HepG2 (cell line): ENCODE measurements at regions not wholly inside any gene's neighbourhood (a gene's known extent, or its start where the extent isn't known, plus 50 kb on each side); places are given as distances from the start of the nearest gene placed in this dataset.

Source experiments
- ARID5B ChIP-seq: IDR thresholded peaks from 2 replicates; pipeline ENCODE4 v1.4.0; 2020; ENCODE audit warnings: mild to moderate bottlenecking, missing genetic modification reagents
- FUBP1 ChIP-seq: sonication (generic); formaldehyde crosslinking; IDR thresholded peaks from 2 replicates; pipeline ENCODE4 v1.5.1; 2020; ENCODE audit warnings: missing genetic modification reagents, mild to moderate bottlenecking, borderline replicate concordance
- GRHL1 ChIP-seq: sonication (generic); formaldehyde crosslinking; conservative IDR thresholded peaks from 2 replicates; pipeline ENCODE4 v1.8.0; 2022; ENCODE audit warnings: missing genetic modification reagents
- IKZF1 ChIP-seq: fragments of 450-650 bp; IDR thresholded peaks from 2 replicates; pipeline ENCODE4 v1.7.1; 2016
- KDM3A ChIP-seq: IDR thresholded peaks from 2 replicates; pipeline ENCODE4 v1.6.1; 2018; ENCODE audit warnings: low read depth, missing compliant biosample characterization
- PAXIP1 ChIP-seq: sonication (generic); formaldehyde crosslinking; conservative IDR thresholded peaks from 2 replicates; pipeline ENCODE4 v1.4.0; 2020; ENCODE audit warnings: mild to moderate bottlenecking, missing genetic modification reagents, moderate library complexity
- ZNF281 ChIP-seq: sonication (generic); formaldehyde crosslinking; IDR thresholded peaks from 2 replicates; pipeline ENCODE4 v1.4.0; 2020; ENCODE audit warnings: missing genetic modification reagents, borderline replicate concordance
- ZXDC ChIP-seq: sonication (generic); formaldehyde crosslinking; IDR thresholded peaks from 2 replicates; pipeline ENCODE4 v1.5.0; 2020; ENCODE audit warnings: mild to moderate bottlenecking, missing genetic modification reagents

GRCh38 chr1:67555461-67556296 lies 125.5 kb upstream of the SERBP1 start (continued):
- TF ChIP-seq ZXDC (CRISPR knock-in tag), result no peak
- no peak for TF ChIP-seq GRHL1 (CRISPR knock-in tag)
- no peak for TF ChIP-seq IKZF1
- TF ChIP-seq FUBP1 (CRISPR knock-in tag), result no peak
- TF ChIP-seq KDM3A (CRISPR knock-in tag), result no peak
- TF ChIP-seq ZNF281 (CRISPR knock-in tag), result no peak
- 0 out of 2 replicates have a peak, but pooled peaks have one; percentile 13 for TF ChIP-seq ARID5B (CRISPR knock-in tag)
- no peak; the same call in 1 of the 2 replicates for TF ChIP-seq PAXIP1 (CRISPR knock-in tag)
